ENCODE measurements at regions not wholly inside any gene's neighbourhood (a gene's known extent, or its start where the extent isn't known, plus 50 kb on each side); places are given as distances from the start of the nearest gene placed in this dataset.
"Not testable (repeated sequence)": the region's sequence is repeated elsewhere in the genome, so short reads cannot be mapped to it uniquely, and the experiment has no call there.

GRCh38 chr10:105727586-105727985 lies 1086.5 kb downstream of the SORCS3 start:
- H3K9me2 ChIP-seq (ENCODE audit: insufficient read depth); H3K36me3 ChIP-seq (ENCODE audit: insufficient read depth); H2AFZ ChIP-seq; H4K20me1 ChIP-seq (replicated peaks; ENCODE audit: insufficient read depth); H3K27me3 Mint-ChIP-seq (ENCODE audit: insufficient read depth, low read depth, poor library complexity); H3K27ac Mint-ChIP-seq; H3K4me3 ChIP-seq; H3K4me3 Mint-ChIP-seq; ATAC-seq; H3K27ac ChIP-seq (ENCODE audit: low read depth); H3F3A ChIP-seq (replicated peaks; ENCODE audit: low read depth); H3K79me2 ChIP-seq (replicated peaks; ENCODE audit: insufficient read depth); H3K27me3 ChIP-seq (ENCODE audit: insufficient read depth): not testable (repeated sequence)
- H3K4me1 Mint-ChIP-seq: peaks cover 21% of the 10 kb centered on the region
- H3K9me3 Mint-ChIP-seq: peaks cover 12% of the 10 kb centered on the region
- peak; percentile 13 for DNase-seq (ENCODE audit: low spot score)
- H3K4me1 ChIP-seq (ENCODE audit: insufficient read depth): peaks cover 13% of the 10 kb centered on the region
- H3K4me2 ChIP-seq: peak overlapping the region; percentile 9; the same call in 1 of the 2 replicates
- H3K36me3 Mint-ChIP-seq (ENCODE audit: low read depth): peaks cover 10% of the 10 kb centered on the region; the same call in 1 of the 3 replicates

- H3K4me2 ChIP-seq: peak overlapping the region; percentile 66
- peaks cover 13% of the 10 kb centered on the region for H3K4me1 ChIP-seq (ENCODE audit: insufficient read depth)
- Mint-ChIP-seq H3K27me3 (ENCODE audit: insufficient read depth, low read depth, poor library complexity) (peaks cover 4% of the 10 kb centered on the region), H3K4me1 (peaks cover 21% of the 10 kb centered on the region), H3K9me3 (peaks cover 12% of the 10 kb centered on the region), H3K36me3 (ENCODE audit: low read depth) (peaks cover 10% of the 10 kb centered on the region; the same call in 1 of the 3 replicates), H3K4me3 (no peak overlapping the region), H3K27ac (no peak overlapping the region; the same call in 1 of the 2 replicates)
- H3K27me3 ChIP-seq (ENCODE audit: insufficient read depth): no peaks in the 10 kb centered on the region
- H3K27ac ChIP-seq (ENCODE audit: low read depth): peak overlapping the region; percentile 61
- ATAC-seq: no peak
- no peaks in the 10 kb centered on the region for H3F3A ChIP-seq (replicated peaks; ENCODE audit: low read depth)
- 0 out of 2 replicates have a peak, but pooled peaks cover 6% of the 10 kb centered on the region for H3K9me2 ChIP-seq (ENCODE audit: insufficient read depth)
- peak; percentile 14 for DNase-seq (ENCODE audit: low spot score)
- no peaks in the 10 kb centered on the region for H3K36me3 ChIP-seq (ENCODE audit: insufficient read depth)
- H3K79me2 ChIP-seq (replicated peaks; ENCODE audit: insufficient read depth): no peaks in the 10 kb centered on the region
- H2AFZ ChIP-seq: 0 out of 2 replicates have a peak overlapping the region, but pooled peaks have one; percentile 53
- no peak overlapping the region for H3K4me3 ChIP-seq
- no peaks in the 10 kb centered on the region for H4K20me1 ChIP-seq (replicated peaks; ENCODE audit: insufficient read depth)
- TF ChIP-seq REST (IDR thresholded peaks at IDR 0.05; ENCODE audit: unreplicated experiment) (no peak), EZH2 (IDR thresholded peaks at IDR 0.05; ENCODE audit: low read depth, unreplicated experiment) (no peak), JUNB (IDR thresholded peaks at IDR 0.05; ENCODE audit: unreplicated experiment) (no peak), ZNF331 (CRISPR knock-in tag; IDR thresholded peaks at IDR 0.05; ENCODE audit: low read depth) (no peak), ZNF114 (CRISPR knock-in tag; IDR thresholded peaks at IDR 0.05) (no peak), ZNF462 (CRISPR knock-in tag; IDR thresholded peaks at IDR 0.05) (no peak), CREB1 (CRISPR knock-in tag; IDR thresholded peaks at IDR 0.05; ENCODE audit: low read depth) (no peak), POLR2AphosphoS5 (IDR thresholded peaks at IDR 0.05; ENCODE audit: low read depth) (no peak), CTCF (conservative IDR thresholded peaks at IDR 0.05; ENCODE audit: low read depth in 2 of 2) (no peak), STAT1 (IDR thresholded peaks at IDR 0.05; ENCODE audit: unreplicated experiment) (no peak), NANOG (IDR thresholded peaks at IDR 0.05; ENCODE audit: borderline replicate concordance) (no peak)
Observed at GRCh38 chr10:105727131-105727530, 1086.0 kb downstream of the SORCS3 start.

All from GM23338 (cell line).